ENCODE measurements at regions not wholly inside any gene's neighbourhood (a gene's known extent, or its start where the extent isn't known, plus 50 kb on each side); places are given as distances from the start of the nearest gene placed in this dataset.

DNA sequence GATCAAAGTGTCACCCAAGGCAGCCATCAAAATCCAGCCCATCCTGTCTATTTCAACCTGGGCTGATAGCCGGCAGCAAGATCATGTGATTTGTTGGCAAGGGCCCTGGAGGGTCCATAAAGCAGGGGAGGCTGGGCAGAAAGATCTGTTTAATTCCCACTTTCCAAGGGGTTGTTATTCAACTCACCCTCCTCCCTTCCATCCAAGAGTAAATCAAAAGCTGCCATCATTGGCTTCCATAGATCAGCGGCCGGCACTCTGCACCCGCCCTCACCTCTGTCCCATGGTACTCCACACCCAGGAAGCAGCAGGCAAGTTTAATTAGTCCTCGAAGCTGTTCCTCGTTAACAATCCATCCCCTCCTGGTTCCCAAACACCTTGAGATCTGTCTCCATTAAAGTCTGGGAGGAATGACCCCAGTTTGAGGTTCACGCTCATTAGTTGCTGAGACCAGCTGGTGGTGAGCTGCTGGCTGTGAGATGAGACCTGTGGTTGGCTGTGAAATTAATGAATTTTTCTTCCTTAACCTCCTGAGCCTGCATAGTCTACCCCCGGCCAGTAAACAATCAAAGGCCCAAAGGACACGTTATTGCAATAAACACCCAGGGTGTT is 120.6 kb upstream of the CHST15 start:
- no peaks in the 10 kb centered on the region for H3K27me3 ChIP-seq (ENCODE audit: control insufficient read depth, insufficient read depth, low read length)

DNA sequence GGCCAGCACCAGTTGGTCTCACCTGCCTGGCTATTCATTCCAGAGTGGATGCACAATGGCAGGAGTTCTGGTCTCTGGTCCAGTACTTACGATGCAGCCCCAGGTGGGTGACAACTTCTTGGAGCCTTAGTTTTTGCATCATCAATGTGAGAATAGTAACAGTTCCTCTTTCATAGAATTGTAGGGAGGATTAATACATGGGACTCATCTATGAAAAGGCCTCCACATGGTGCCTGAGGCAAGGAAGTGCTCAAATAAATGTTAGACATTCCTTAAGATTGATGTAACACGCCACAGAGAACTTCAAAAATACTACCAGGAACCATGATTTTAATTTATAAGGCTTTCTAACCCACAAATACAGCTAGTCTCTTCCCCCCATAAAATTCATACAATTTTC is 120.1 kb upstream of the CHST15 start:
- H3K36me3 ChIP-seq (replicated peaks; ENCODE audit: control insufficient read depth, insufficient read depth, low read length) = no peaks in the 10 kb centered on the region
- no peaks in the 10 kb centered on the region for H3K27me3 ChIP-seq (ENCODE audit: control insufficient read depth, insufficient read depth, low read length)

More for the DNA sequence above, 120.6 kb upstream of the CHST15 start:
- H3K4me3 ChIP-seq (ENCODE audit: insufficient read depth, low read depth, low read length) = no peak overlapping the region
- DNase-seq = no peak
- no peaks in the 10 kb centered on the region for H3K36me3 ChIP-seq (replicated peaks; ENCODE audit: control insufficient read depth, insufficient read depth, low read length)

DNA sequence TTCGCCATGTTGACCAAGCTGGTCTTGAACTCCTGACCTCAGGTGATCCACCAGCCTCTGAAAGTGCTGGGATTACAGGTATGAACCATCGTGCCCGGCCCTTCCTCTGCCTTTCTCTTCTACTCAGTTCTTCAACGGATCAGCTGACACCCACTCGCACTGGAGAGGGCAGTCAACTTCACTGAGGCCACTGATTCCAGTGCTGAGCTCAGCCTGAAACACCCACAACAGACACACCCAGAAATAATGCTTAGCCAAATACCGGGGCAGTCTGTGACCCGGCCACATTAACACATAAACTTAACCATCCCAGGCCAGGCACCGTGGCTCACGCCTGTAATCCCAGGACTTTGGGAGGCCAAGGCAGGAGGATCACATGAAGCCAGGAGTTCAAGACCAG is 119.3 kb upstream of the CHST15 start:
- Histone ChIP-seq H3K27me3 (ENCODE audit: control insufficient read depth, insufficient read depth, low read length) (no peaks in the 10 kb centered on the region), H3K36me3 (replicated peaks; ENCODE audit: control insufficient read depth, insufficient read depth, low read length) (no peaks in the 10 kb centered on the region)
- no peak for DNase-seq

More for the DNA sequence above, 120.1 kb upstream of the CHST15 start:
- no peak overlapping the region for H3K4me3 ChIP-seq (ENCODE audit: insufficient read depth, low read depth, low read length)
- DNase-seq = no peak

DNA sequence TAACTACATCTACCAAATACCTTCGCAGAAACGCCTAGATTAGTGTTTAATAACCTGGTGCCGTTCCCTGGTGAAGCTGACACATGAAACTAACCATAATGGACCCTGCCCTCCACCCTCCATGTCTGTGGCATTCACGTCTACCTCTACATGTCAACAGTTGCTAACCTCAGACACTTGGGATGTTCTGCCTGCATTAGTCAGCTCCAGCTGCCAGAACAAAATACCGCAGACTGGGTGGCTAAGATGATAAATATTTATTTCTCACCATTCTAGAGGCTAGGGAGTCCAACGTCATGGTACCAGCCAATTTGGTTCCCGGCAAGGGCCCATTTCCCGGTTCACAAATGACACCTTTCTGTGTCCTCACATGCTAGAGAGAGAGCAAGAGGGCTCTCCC is 118.5 kb upstream of the CHST15 start:
- DNase-seq = no peak
- H3K4me3 ChIP-seq (ENCODE audit: insufficient read depth, low read depth, low read length) = no peak overlapping the region
- H3K27me3 ChIP-seq (ENCODE audit: control insufficient read depth, insufficient read depth, low read length) = no peaks in the 10 kb centered on the region
- no peaks in the 10 kb centered on the region for H3K36me3 ChIP-seq (replicated peaks; ENCODE audit: control insufficient read depth, insufficient read depth, low read length)

More for the DNA sequence above, 119.3 kb upstream of the CHST15 start:
- no peak overlapping the region for H3K4me3 ChIP-seq (ENCODE audit: insufficient read depth, low read depth, low read length)

DNA sequence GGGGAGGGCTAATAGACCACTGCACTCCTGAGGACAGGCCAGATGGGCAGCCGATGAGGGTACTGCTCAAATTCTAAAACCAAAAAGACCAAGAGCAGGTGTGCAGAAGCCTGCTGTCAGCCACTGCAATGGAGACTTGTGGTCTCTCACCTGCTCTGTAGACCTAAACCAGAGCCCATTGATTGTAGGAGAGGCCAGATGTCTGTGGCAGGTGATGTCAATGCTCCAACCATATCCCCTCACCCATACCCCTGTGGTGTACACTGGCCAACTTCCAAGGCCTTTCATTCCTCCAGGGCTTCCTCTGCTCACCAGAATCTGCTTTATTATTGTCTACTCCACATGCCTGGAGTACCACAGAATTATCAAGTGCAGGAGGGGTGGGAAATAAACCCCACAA is 116.9 kb upstream of the CHST15 start:
- Histone ChIP-seq H3K36me3 (replicated peaks; ENCODE audit: control insufficient read depth, insufficient read depth, low read length) (no peaks in the 10 kb centered on the region), H3K4me3 (ENCODE audit: insufficient read depth, low read depth, low read length) (no peak overlapping the region), H3K27me3 (ENCODE audit: control insufficient read depth, insufficient read depth, low read length) (no peaks in the 10 kb centered on the region)
- no peak for DNase-seq

DNA sequence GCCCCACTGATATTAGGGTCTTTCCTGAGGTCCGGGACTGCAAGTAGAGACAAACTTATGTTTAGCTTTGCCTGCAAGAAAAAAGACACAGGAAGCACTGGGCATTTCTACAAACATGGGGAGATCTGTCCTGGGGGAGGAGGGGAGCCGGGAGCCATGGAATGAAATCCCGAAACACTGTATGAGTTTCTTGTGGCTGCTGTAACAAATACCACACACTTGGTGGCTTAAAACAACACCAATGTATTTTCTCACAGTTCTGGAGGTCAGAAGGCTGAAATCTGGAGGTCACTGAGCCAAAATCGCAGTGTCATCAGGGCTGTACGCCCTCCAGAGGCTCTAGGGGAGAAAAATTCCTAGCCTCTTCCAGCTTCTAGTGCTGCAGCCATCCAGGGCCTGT is 114.0 kb upstream of the CHST15 start:
- DNase-seq = no peak
- Histone ChIP-seq H3K36me3 (replicated peaks; ENCODE audit: control insufficient read depth, insufficient read depth, low read length) (no peaks in the 10 kb centered on the region), H3K27me3 (ENCODE audit: control insufficient read depth, insufficient read depth, low read length) (no peaks in the 10 kb centered on the region), H3K4me3 (ENCODE audit: insufficient read depth, low read depth, low read length) (no peak overlapping the region)

DNA sequence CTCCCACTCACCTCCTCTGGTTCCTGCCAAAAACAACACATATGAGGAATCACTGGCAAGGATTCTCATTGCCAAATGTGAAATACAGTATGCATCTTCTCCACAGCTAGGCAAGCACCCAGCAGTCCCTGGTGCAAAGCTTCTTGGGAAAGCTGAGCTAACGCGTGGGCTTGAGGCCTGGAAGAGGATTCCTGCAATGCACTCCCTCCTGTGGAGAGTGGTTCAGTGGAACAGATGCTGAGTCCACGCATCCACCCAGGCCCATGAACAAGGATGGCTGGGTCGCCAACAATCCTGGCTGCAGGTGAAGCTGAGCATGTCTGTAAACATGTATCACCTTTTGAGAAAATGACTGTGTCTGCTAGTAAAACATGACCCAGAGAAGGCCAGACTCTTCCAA is 113.2 kb upstream of the CHST15 start:
- no peak for DNase-seq
- no peaks in the 10 kb centered on the region for H3K27me3 ChIP-seq (ENCODE audit: control insufficient read depth, insufficient read depth, low read length)
- no peak overlapping the region for H3K4me3 ChIP-seq (ENCODE audit: insufficient read depth, low read depth, low read length)
- no peaks in the 10 kb centered on the region for H3K36me3 ChIP-seq (replicated peaks; ENCODE audit: control insufficient read depth, insufficient read depth, low read length)

DNA sequence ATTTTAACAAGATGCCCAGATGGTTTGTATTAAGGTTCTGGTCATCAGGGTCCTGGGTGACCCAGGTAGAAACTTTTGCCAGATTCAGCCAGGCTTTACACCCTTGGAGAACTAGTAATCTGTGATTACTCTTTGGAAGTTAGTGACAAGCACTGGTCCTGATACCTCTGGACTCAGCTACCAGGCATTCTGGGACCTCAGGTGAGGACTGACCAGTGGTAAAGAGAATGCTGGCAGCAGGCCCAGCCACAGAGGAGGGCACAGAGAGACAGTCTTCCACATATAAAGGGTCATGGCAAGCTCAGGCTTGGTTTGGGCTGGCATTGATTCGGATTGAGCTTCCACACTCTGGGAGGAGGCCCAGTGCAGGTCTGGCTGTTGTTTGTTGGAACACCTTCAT is 112.0 kb upstream of the CHST15 start:
- Histone ChIP-seq H3K27me3 (ENCODE audit: control insufficient read depth, insufficient read depth, low read length) (no peaks in the 10 kb centered on the region), H3K4me3 (ENCODE audit: insufficient read depth, low read depth, low read length) (no peak overlapping the region), H3K36me3 (replicated peaks; ENCODE audit: control insufficient read depth, insufficient read depth, low read length) (no peaks in the 10 kb centered on the region)
- no peak for DNase-seq

DNA sequence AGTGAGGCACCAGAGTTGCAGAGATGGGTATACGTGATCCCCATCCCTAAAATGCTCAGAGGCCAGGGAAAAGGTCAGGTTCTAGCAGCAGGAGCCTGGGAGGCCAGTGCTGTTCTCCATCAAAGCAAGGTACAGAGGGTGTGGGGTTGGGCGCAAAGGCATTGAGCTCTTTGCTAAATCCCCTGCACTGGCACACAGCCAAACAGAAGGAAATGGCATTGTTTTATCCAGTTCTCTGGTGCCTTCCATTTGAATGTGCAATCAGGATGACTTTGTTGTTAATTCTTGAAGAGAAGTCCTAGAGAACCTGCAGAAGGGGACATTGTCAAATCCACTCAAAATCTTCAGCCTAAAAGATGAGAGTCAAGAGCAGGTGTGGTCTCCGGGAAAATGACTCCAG is 111.3 kb upstream of the CHST15 start:
- no peak overlapping the region for H3K4me3 ChIP-seq (ENCODE audit: insufficient read depth, low read depth, low read length)
- H3K27me3 ChIP-seq (ENCODE audit: control insufficient read depth, insufficient read depth, low read length) = no peaks in the 10 kb centered on the region
- DNase-seq = no peak
- no peaks in the 10 kb centered on the region for H3K36me3 ChIP-seq (replicated peaks; ENCODE audit: control insufficient read depth, insufficient read depth, low read length)

DNA sequence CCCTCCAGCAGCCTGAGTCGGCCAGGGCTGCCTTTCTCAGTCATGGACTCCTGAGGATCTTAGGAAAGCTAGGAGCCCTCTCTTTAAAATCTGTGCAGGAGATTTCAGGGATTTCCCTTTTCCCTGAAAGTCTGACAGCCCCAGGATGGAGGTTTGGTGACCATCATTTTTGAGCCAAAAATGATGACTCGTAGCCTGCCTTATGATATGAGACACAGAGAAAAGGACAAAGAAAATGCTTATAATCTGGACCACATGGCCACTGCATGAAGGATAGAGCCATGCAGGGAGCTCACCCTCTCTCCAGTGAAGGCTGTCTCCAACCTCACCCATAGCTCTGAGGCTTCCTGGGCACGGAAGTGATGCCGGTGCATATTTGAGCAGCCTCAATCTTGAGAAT is 106.6 kb upstream of the CHST15 start:
- Histone ChIP-seq H3K27me3 (ENCODE audit: control insufficient read depth, insufficient read depth, low read length) (no peaks in the 10 kb centered on the region), H3K4me3 (ENCODE audit: insufficient read depth, low read depth, low read length) (no peak overlapping the region), H3K36me3 (replicated peaks; ENCODE audit: control insufficient read depth, insufficient read depth, low read length) (no peaks in the 10 kb centered on the region)
- DNase-seq = no peak

DNA sequence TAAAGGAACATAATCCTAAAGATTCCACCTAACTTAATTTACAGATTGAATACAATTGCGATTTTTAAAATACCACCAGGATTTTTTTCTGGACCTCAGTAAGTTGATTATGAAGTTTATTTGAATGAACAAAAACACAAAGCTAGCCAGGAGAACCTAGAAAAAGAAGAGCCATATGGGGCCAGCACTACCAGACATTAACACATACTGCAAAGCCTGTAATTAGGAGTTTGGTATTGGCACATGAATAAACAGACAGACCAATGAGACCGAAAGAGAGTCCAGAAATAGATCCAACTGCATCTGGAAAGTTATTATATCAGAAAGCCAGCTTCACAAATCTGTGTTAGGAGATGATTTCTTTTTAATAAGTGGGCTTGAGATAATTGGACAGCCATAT is 105.5 kb upstream of the CHST15 start:
- Histone ChIP-seq H3K4me3 (ENCODE audit: insufficient read depth, low read depth, low read length) (no peak overlapping the region), H3K36me3 (replicated peaks; ENCODE audit: control insufficient read depth, insufficient read depth, low read length) (no peaks in the 10 kb centered on the region), H3K27me3 (ENCODE audit: control insufficient read depth, insufficient read depth, low read length) (no peaks in the 10 kb centered on the region)
- no peak for DNase-seq

DNA sequence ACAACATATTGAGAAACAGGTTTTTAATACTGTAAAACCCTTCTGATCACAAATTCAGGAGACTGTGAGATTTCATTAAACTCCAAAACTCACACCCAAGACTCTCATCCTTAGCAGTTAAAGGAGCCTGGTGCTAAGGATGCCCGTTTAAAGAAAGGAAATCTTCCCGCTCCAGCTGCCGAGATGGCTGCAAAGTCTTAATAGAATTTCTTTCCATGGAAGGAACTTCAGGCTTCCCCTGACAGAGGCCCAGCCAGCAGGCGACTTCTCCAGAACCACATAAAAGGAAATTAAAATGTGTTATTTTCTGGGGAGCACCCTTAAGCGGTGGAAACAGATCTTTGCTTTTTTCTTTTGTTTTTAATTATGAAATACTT is 104.7 kb upstream of the CHST15 start:
- Histone ChIP-seq H3K27me3 (ENCODE audit: control insufficient read depth, insufficient read depth, low read length) (no peaks in the 10 kb centered on the region), H3K4me3 (ENCODE audit: insufficient read depth, low read depth, low read length) (no peak overlapping the region), H3K36me3 (replicated peaks; ENCODE audit: control insufficient read depth, insufficient read depth, low read length) (no peaks in the 10 kb centered on the region)
- DNase-seq = no peak

DNA sequence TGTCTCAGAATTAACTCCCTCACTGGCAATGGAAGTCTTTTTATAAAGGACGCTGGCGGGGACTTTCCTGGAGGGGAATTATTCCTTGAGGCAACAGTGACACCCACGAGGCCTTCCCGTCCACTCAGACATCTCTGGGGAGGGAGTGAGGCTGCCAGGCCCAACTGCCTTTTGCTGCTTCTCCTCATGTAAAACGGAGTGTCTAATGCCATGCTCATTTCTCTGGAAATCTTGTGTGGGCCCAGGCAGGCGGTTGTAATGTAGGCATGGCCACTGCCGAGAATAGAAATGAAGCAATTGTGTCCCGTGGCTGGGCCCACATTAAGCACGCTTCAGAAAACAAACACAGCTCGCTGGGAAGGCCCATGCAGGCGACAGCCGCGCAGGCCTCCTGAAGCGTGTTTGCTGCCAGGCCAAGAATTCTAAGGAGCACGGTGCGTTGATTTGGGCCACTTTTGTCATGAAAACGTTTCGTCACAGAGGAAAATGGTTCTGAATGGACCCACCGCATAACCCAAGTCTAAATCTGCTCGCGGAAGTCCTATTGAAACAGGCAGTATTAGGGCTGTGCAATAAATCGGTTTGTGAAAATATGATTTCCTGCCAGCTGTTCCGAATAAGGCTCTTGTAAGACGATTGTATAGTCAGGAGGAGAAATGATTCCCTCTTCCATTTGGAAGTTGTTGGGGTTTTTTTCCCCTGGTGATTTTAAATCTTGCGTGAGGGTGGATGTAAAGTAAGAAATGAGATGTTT is 104.2 kb upstream of the CHST15 start:
- no peak overlapping the region for H3K4me3 ChIP-seq (ENCODE audit: insufficient read depth, low read depth, low read length)
- no peaks in the 10 kb centered on the region for H3K36me3 ChIP-seq (replicated peaks; ENCODE audit: control insufficient read depth, insufficient read depth, low read length)
- DNase-seq = no peak
- H3K27me3 ChIP-seq (ENCODE audit: control insufficient read depth, insufficient read depth, low read length) = no peaks in the 10 kb centered on the region

DNA sequence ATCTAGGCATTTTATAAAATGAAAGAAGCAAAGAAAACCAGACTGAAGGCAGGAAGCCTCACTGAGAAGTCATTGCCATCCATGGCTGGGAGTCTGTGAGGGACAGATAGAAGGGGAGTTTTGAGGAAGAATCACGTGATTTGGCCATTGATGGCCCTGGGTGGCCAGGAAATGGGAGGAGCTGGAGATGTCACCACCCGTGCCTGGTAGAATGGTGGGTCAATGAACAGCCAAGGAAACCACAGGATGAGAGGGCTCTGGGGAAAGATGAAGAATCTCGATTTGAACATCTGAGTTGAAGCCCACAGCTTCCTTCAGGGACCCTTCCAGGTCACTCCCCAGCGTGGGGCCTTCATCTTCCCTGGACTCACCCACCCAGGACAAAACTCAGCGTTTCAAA is 103.3 kb upstream of the CHST15 start:
- no peak overlapping the region for H3K4me3 ChIP-seq (ENCODE audit: insufficient read depth, low read depth, low read length)
- no peak for DNase-seq
- H3K36me3 ChIP-seq (replicated peaks; ENCODE audit: control insufficient read depth, insufficient read depth, low read length) = no peaks in the 10 kb centered on the region
- no peaks in the 10 kb centered on the region for H3K27me3 ChIP-seq (ENCODE audit: control insufficient read depth, insufficient read depth, low read length)

DNA sequence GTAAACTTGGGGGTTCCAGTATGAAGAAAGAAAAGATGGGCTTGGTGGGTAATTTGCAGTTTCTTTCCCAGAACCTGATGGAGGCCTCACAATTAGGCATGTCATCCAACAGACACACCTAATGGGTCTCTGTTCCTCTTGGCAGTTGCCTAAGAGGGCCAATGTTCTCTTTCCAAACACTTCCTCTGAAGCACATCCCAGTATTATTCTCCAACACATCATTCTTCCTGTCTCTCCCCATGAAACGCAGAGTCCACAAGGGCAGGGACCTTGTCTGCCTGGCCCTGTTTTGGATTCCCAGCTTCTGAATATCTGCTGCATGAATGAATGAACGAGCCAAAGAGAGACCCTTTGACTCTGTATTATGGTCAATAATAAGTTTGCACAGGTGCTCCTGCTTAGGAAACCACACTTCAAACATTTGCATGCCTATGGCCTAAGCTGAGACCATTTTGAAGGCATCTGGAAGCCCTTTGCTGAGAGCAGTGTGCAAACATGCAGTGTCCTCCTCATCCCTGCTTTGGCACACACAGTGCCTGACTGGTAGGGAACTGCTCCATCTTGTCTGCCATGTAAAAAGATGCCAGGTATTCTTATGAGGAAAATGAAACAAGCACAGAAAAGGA is 100.9 kb upstream of the CHST15 start:
- Histone ChIP-seq H3K36me3 (replicated peaks; ENCODE audit: control insufficient read depth, insufficient read depth, low read length) (no peaks in the 10 kb centered on the region), H3K27me3 (ENCODE audit: control insufficient read depth, insufficient read depth, low read length) (no peaks in the 10 kb centered on the region), H3K4me3 (ENCODE audit: insufficient read depth, low read depth, low read length) (no peak overlapping the region)
- no peak for DNase-seq
